ENCODE measurements at regions not wholly inside any gene's neighbourhood (a gene's known extent, or its start where the extent isn't known, plus 50 kb on each side); places are given as distances from the start of the nearest gene placed in this dataset.

DNA sequence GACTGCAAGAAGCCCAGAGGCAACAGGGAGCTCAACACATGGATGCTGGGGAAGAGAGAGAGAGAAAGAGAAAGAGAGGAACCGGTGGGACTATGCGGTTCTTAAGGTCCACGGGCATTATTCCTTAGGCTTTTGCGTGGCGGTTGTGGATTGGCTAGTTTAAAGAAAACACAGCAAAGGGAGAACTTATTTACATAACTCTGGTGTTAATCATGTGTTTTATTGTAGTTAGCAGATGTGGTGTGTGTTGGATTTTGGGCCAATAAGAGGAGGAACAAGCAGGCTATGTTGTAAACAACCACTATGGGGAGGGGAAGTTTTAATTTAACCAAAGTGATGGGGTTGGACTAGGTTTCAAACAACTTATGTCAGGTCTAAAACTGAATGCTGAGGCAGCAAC, 275.3 kb upstream of the KLF12 start:
- TF ChIP-seq, protein P1, sequence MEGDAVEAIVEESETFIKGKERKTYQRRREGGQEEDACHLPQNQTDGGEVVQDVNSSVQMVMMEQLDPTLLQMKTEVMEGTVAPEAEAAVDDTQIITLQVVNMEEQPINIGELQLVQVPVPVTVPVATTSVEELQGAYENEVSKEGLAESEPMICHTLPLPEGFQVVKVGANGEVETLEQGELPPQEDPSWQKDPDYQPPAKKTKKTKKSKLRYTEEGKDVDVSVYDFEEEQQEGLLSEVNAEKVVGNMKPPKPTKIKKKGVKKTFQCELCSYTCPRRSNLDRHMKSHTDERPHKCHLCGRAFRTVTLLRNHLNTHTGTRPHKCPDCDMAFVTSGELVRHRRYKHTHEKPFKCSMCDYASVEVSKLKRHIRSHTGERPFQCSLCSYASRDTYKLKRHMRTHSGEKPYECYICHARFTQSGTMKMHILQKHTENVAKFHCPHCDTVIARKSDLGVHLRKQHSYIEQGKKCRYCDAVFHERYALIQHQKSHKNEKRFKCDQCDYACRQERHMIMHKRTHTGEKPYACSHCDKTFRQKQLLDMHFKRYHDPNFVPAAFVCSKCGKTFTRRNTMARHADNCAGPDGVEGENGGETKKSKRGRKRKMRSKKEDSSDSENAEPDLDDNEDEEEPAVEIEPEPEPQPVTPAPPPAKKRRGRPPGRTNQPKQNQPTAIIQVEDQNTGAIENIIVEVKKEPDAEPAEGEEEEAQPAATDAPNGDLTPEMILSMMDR (IDR thresholded peaks at IDR 0.05; ENCODE audit: insufficient read depth, low read length, poor library complexity, severe bottlenecking): no peak
- TF ChIP-seq EZH2phosphoT487 (conservative IDR thresholded peaks at IDR 0.05; ENCODE audit: low read length): no peak

Data from SU-DHL-6 (cell line).